Heart left ventricle (tissue), 13 donors: ENCODE measurements at regions not wholly inside any gene's neighbourhood (a gene's known extent, or its start where the extent isn't known, plus 50 kb on each side); places are given as distances from the start of the nearest gene placed in this dataset.

Experiments
- CTCF ChIP-seq, 12 donors: fragments of 200-600 bp; sonication (generic) in 4 of 12; IDR thresholded peaks; one replicate each; pipeline versions ENCODE4 v1.5.0 to v1.8.0; 2018 to 2022; ENCODE audit warnings: antibody characterized with exemption in 12 of 12, mild to moderate bottlenecking in 5 of 12
- POLR2A ChIP-seq, 2 donors: fragments of 450-650 bp; IDR thresholded peaks; one replicate each; pipeline ENCODE4 v1.6.1; 2017; ENCODE audit warnings: antibody characterized with exemption in 2 of 2, mild to moderate bottlenecking in 2 of 2, moderate library complexity in 2 of 2
- donor health status: ischemic (EF 13 %, LVEDD 7.1; RV severe dilation, severe dysfunction).
- donor health status: DM: no; HTN: yes; CAD: no.
- donor health status: DM: no; HTN: no; CAD: no.
- donor health status: ischemic (EF 25% LVEDD 6.9; RV normal size, moderate dysfunction).
- donor health status: ischemic (EF 25% LVEDD 5.7; RV mildly dilated, moderate dysfunction).
- donor health status: ischemic (EF 35%, LVEDD 5.7; RV mildly dilated, moderate dysfunction).
- donor health status: nonischemic (EF 11% LVEDD 7.7; RV severe dilation, severe dysfunction).
- donor health status: DM: yes; HTN: yes; CAD: no.
- donor health status: PGD.
- donor health status: ischemic (EF 29% LVEDD 5.4; RV normal size, mild dysfunction).
- donor health status: nonischemic (EF 23%, LVEDD 6.1; RV moderate dilation, normal function).

- TF ChIP-seq CTCF (IDR thresholded peaks at IDR 0.05) = no peak
- TF ChIP-seq POLR2A (IDR thresholded peaks at IDR 0.05) = no peak
Measured at GRCh38 chr2:107618769-107619168, 207.9 kb upstream of the RGPD4 start.
